ENCODE measurements at regions not wholly inside any gene's neighbourhood (a gene's known extent, or its start where the extent isn't known, plus 50 kb on each side); places are given as distances from the start of the nearest gene placed in this dataset.

DNA sequence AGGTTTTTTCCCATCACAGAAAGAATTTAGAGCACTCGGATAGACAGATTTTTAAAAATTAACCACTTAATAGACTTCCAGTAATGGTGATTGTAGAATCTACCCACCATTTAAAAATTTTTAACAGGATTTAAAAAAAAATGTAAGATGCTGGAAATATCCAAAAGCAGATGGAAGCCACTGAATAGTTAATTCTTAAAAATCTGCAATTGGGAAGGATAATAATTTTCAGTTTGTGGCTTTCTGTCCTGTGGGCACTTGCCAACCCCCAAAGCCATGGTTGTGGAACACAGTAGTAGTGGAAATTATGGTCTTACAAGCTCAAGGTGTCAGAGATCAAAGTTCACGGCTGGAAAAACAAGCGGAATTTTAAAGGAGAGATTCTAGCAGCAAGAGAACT is 101.0 kb upstream of the SP4 start:
- TF ChIP-seq CTCF (conservative IDR thresholded peaks at IDR 0.05; ENCODE audit: low read length), result no peak
- TF ChIP-seq EZH2phosphoT487 (IDR thresholded peaks at IDR 0.05; ENCODE audit: borderline replicate concordance, low read depth, low read length), result no peak

Data from OCI-LY7 (cell line).